ENCODE measurements at regions not wholly inside any gene's neighbourhood (a gene's known extent, or its start where the extent isn't known, plus 50 kb on each side); places are given as distances from the start of the nearest gene placed in this dataset.
"Not testable (repeated sequence)": the region's sequence is repeated elsewhere in the genome, so short reads cannot be mapped to it uniquely, and the experiment has no call there.

DNA sequence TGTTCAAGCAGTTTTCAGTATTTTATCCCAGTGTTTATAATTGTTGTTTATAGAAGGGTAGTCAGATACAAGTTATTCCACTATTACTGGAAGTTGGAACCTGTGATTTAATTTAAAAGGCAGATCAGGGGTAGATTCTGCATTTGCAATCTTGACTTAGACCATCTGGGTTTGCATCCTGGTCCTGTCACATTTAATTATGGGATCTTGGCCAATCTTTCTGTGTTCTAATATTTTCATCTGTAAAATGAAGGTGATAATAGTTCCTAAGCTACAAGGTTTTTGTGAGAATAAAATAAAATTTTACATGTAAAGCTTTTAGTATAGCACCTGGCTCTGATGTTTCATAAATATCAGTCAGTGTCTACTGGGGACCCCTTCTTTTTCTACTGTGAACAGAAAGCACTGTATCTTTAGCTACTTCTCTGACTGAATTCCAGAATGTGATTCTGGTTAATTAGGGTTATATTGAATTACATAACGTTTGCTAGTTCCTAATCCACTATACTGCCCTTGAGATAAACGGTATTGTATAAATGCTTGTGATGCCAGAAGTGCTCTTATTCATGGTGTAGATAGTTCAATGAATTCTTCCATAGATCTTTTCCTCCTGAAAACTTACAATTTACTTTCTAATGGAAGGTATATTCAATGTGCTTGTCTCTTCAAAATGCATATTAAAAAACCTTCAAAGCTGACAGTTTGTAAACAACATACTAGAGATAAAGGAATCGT lies 131.0 kb downstream of the KCNK1 start:
- no peak overlapping the region for H3K4me3 ChIP-seq (ENCODE audit: low read depth, low read length)

DNA sequence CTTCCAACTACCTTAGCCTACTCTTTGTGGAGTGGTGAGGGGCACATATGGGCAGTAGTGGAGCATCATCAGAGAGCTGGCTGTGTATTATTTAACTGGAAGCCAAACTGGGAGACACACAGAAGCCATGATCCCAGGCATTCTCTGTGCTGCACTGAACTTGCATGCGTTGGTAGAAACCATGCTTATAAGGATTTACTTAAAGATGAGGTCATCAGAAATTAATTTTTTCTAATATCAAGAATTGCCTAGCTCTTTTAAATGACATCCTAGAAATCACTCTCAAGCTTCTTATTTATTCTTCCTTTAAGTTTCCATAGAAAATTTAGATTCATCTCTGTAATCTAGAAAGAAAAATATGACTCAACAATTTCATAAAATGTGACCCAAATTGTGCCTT lies 136.2 kb downstream of the KCNK1 start:
- TF ChIP-seq, protein P1, sequence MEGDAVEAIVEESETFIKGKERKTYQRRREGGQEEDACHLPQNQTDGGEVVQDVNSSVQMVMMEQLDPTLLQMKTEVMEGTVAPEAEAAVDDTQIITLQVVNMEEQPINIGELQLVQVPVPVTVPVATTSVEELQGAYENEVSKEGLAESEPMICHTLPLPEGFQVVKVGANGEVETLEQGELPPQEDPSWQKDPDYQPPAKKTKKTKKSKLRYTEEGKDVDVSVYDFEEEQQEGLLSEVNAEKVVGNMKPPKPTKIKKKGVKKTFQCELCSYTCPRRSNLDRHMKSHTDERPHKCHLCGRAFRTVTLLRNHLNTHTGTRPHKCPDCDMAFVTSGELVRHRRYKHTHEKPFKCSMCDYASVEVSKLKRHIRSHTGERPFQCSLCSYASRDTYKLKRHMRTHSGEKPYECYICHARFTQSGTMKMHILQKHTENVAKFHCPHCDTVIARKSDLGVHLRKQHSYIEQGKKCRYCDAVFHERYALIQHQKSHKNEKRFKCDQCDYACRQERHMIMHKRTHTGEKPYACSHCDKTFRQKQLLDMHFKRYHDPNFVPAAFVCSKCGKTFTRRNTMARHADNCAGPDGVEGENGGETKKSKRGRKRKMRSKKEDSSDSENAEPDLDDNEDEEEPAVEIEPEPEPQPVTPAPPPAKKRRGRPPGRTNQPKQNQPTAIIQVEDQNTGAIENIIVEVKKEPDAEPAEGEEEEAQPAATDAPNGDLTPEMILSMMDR (IDR thresholded peaks at IDR 0.05; ENCODE audit: insufficient read depth, low read depth, low read length): no peak
- H3K4me3 ChIP-seq (ENCODE audit: low read depth, low read length): no peak overlapping the region
- DNase-seq (ENCODE audit: low read depth): no peak

More for the DNA sequence above, 131.0 kb downstream of the KCNK1 start:
- no peak for DNase-seq (ENCODE audit: low read depth)
- TF ChIP-seq, protein P1 (IDR thresholded peaks at IDR 0.05; ENCODE audit: insufficient read depth, low read depth, low read length): no peak

DNA sequence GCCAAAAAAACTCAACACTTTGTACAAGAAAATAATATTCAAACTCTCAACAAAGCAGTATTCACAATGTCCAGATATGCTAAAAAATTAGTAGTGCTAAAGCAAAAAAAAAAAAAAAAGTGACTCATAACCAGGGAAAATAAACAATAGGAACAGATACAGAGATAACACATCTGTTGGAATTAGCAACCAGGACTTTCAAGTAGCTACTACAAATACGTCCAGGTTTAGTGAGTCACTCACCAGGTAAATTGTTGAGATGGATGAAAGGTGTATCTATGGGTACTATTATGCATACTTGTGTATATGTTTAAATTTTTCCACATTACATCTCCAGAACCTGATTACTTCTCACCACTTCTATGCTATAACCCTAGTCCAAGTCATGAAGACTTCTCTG lies 144.8 kb upstream of the SLC35F3 start:
- no peak for DNase-seq (ENCODE audit: low read depth)
- H3K4me3 ChIP-seq (ENCODE audit: low read depth, low read length): no peak overlapping the region
- TF ChIP-seq, protein P1 (IDR thresholded peaks at IDR 0.05; ENCODE audit: insufficient read depth, low read depth, low read length): no peak

DNA sequence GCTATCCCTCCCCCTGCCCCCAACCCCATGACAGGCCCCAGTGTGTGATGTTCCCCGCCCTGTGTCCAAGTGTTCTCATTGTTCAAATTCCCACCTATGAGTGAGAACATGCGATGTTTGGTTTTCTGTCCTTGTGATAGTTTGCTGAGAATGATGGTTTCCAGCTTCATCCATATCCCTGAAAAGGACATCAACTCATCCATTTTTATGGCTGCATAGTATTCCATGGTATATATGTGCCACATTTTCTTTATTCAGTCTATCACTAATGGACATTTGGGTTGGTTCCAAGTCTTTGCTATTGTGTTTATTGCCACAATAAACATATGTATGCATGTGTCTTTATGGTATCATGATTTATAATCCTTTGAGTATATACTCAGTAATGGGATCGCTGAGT lies 140.2 kb upstream of the SLC35F3 start:
- DNase-seq (ENCODE audit: low read depth); H3K4me3 ChIP-seq (ENCODE audit: low read depth, low read length): not testable (repeated sequence)

DNA sequence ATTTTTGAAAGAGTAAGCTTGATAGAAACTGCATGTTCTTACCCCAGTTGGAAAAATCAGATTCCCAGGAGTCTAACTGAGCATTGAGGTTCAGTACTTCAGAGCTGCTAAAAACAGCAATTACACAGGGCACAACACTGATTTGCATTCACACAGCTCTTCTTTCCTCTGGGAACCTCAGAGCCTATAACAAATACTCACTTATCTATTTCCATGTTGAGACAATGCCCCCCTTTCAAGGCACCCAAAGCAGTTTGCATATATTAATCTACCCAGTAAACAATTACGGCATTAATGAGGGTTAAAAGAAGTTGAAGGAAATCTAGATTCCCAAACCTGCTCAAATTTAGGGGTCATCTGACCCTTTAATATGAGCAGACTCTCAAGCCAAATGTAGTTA lies 126.9 kb upstream of the SLC35F3 start:
- TF ChIP-seq, protein P1 (IDR thresholded peaks at IDR 0.05; ENCODE audit: insufficient read depth, low read depth, low read length): no peak
- DNase-seq (ENCODE audit: low read depth): no peak

DNA sequence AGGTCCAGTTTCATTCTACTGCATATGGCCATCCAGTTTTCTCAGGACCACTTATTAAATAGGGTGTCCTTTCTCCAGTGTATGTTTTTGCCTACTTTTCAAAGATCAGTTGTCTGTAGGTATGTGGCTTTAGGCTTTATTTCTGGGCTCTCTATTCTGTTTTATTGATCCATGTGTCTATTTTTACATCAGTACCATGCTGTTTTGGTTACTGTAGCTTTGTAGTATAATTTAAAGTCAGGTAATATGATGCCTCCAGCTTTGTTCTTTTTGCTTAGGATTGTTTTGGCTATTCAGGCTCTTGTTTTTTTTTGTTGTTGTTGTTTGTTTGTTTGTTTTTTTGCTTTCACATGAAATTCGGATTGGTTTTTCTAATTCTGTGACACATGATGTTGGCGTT lies 124.4 kb upstream of the SLC35F3 start:
- H3K4me3 ChIP-seq (ENCODE audit: low read depth, low read length): no peak overlapping the region
- TF ChIP-seq, protein P1 (IDR thresholded peaks at IDR 0.05; ENCODE audit: insufficient read depth, low read depth, low read length): no peak
- DNase-seq (ENCODE audit: low read depth): no peak

More for the DNA sequence above, 126.9 kb upstream of the SLC35F3 start:
- H3K4me3 ChIP-seq (ENCODE audit: low read depth, low read length): no peak overlapping the region

DNA sequence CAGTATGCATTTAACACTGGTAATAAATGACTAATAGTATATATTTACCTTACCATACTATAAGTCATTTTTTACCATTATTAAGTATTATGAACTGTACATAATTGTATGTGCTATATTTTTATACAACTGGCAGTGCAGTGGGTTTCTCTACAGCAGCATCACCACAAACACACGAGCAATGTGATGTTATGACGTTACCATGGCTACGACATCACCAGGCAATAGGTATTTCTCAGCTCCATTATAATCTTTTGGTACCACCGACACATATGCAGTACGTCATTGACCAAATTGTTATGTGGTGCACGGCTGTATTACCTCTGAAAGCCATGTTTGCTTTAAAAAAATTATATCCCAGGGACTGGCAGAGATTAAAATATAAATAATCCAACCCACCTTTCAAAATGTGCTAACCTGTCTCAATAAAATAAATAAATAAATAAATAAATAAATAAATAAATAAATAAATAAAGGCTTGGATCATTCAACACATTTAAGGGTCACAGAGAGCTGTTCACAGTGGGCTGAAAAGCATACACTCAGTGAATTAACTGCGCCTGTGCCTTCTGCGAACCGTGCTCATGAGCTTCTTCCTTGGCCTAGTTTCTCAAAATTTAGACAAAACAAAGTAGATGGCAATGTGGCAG lies 121.4 kb upstream of the SLC35F3 start:
- DNase-seq (ENCODE audit: low read depth): no peak
- TF ChIP-seq, protein P1 (IDR thresholded peaks at IDR 0.05; ENCODE audit: insufficient read depth, low read depth, low read length): no peak
- H3K4me3 ChIP-seq (ENCODE audit: low read depth, low read length): no peak overlapping the region
